ENCODE measurements at regions not wholly inside any gene's neighbourhood (a gene's known extent, or its start where the extent isn't known, plus 50 kb on each side); places are given as distances from the start of the nearest gene placed in this dataset.

DNA sequence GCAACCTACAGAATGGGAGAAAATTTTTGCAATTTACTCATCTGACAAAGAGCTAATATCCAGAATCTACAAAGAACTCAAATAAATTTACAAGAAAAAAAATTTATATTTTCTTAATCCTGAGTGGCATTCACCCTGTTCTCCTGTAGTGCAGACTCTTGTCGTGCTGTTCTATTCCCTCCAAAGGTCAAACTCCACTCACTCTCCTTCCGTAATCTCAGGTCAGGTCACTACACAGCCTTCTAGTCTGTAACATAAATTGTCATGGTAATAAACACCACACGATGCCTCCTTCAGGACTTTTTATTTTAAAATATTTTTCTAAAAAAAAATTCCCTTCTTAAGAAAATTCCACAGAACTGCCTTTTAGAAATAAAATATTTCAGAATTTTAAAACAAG is 417.9 kb upstream of the GCFC2 start:
- H3K9me3 ChIP-seq (ENCODE audit: insufficient read depth, low read length, severe bottlenecking) = no peaks in the 10 kb centered on the region
- DNase-seq (no peak), ATAC-seq (ENCODE audit: insufficient read depth, low read depth) (no peak)
- H2AFZ ChIP-seq (ENCODE audit: low read depth, low read length) = no peak overlapping the region
- TF ChIP-seq, protein P1, sequence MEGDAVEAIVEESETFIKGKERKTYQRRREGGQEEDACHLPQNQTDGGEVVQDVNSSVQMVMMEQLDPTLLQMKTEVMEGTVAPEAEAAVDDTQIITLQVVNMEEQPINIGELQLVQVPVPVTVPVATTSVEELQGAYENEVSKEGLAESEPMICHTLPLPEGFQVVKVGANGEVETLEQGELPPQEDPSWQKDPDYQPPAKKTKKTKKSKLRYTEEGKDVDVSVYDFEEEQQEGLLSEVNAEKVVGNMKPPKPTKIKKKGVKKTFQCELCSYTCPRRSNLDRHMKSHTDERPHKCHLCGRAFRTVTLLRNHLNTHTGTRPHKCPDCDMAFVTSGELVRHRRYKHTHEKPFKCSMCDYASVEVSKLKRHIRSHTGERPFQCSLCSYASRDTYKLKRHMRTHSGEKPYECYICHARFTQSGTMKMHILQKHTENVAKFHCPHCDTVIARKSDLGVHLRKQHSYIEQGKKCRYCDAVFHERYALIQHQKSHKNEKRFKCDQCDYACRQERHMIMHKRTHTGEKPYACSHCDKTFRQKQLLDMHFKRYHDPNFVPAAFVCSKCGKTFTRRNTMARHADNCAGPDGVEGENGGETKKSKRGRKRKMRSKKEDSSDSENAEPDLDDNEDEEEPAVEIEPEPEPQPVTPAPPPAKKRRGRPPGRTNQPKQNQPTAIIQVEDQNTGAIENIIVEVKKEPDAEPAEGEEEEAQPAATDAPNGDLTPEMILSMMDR (IDR thresholded peaks at IDR 0.05; ENCODE audit: borderline replicate concordance, extremely low read depth, low read length, poor library complexity, severe bottlenecking) = no peak
- TF ChIP-seq EZH2 (IDR thresholded peaks at IDR 0.05; ENCODE audit: borderline replicate concordance, low read depth, low read length, severe bottlenecking) = no peak
- H3K27ac ChIP-seq (ENCODE audit: low read length) = no peak overlapping the region
- H3K36me3 ChIP-seq (ENCODE audit: insufficient read depth, low read length) = no peaks in the 10 kb centered on the region
- H3K4me3 ChIP-seq (ENCODE audit: low read depth in 1 of 2, low read length in 2 of 2) = no peak overlapping the region
- no peaks in the 10 kb centered on the region for H3K4me1 ChIP-seq (ENCODE audit: insufficient read depth, low read length)
- H3K27me3 ChIP-seq (ENCODE audit: insufficient read depth, low read length, poor library complexity) = no peaks in the 10 kb centered on the region
- H4K20me1 ChIP-seq (ENCODE audit: insufficient read depth, low read length) = no peaks in the 10 kb centered on the region
- H3K79me2 ChIP-seq (ENCODE audit: insufficient read depth, low read length) = no peaks in the 10 kb centered on the region
- no peak overlapping the region for H3K9ac ChIP-seq (ENCODE audit: low read depth, low read length)
- no peak overlapping the region for H3K4me2 ChIP-seq (ENCODE audit: insufficient read depth, low read length)

DNA sequence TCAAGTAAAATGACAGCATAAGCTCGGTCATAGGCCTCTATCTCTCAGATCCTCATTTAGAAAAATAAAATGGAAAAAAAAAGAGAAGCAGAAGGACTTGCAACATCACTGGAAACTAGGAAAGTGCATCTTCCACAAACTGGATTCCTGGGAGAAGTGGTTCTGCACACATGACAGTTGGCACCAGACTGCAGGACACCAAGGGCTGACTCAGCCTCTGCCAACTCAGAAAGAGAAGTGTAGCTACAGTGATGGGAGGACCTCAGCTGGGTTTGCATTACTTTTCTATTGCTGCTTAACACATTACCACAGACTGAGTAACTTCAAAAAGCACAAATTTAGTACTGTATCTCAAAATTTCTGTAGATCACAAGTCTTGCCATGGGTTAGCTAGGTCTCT is 409.5 kb upstream of the GCFC2 start:
- no peak for ATAC-seq (ENCODE audit: insufficient read depth, low read depth)
- Histone ChIP-seq H3K36me3 (ENCODE audit: insufficient read depth, low read length) (no peaks in the 10 kb centered on the region), H3K4me3 (ENCODE audit: low read depth in 1 of 2, low read length in 2 of 2) (no peak overlapping the region), H3K79me2 (ENCODE audit: insufficient read depth, low read length) (no peaks in the 10 kb centered on the region), H3K4me1 (ENCODE audit: insufficient read depth, low read length) (no peaks in the 10 kb centered on the region), H4K20me1 (ENCODE audit: insufficient read depth, low read length) (no peaks in the 10 kb centered on the region; the same call in 1 of the 2 replicates), H3K27me3 (ENCODE audit: insufficient read depth, low read length, poor library complexity) (peaks cover 3% of the 10 kb centered on the region), H2AFZ (ENCODE audit: low read depth, low read length) (no peak overlapping the region), H3K9me3 (ENCODE audit: insufficient read depth, low read length, severe bottlenecking) (no peaks in the 10 kb centered on the region), H3K4me2 (ENCODE audit: insufficient read depth, low read length) (no peak overlapping the region), H3K27ac (ENCODE audit: low read length) (no peak overlapping the region), H3K9ac (ENCODE audit: low read depth, low read length) (no peak overlapping the region)
- no peak for DNase-seq
- no peak for TF ChIP-seq EZH2 (IDR thresholded peaks at IDR 0.05; ENCODE audit: borderline replicate concordance, low read depth, low read length, severe bottlenecking)
- TF ChIP-seq, protein P1 (IDR thresholded peaks at IDR 0.05; ENCODE audit: borderline replicate concordance, extremely low read depth, low read length, poor library complexity, severe bottlenecking) = no peak

DNA sequence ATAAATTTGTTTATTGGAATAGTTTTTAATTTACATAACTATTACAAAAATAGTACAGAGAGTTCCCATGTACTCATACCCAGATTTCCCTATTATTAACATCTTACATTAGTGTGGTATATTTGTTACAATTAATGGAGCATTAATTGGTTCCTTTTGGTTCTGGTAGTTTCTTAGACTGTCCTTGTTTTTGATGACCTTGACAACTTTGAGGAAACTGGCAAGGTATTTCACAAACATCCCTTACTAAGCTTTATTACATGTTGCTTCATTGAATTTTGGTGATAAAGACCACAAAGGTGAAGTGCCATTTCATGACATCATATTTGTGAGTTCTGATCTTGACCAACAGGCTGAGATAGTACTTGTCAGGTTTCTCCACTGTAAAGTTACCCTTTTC is 379.0 kb upstream of the GCFC2 start:
- Histone ChIP-seq H3K27ac (ENCODE audit: low read length) (no peak overlapping the region), H3K79me2 (ENCODE audit: insufficient read depth, low read length) (no peaks in the 10 kb centered on the region), H3K9ac (ENCODE audit: low read depth, low read length) (no peak overlapping the region), H3K9me3 (ENCODE audit: insufficient read depth, low read length, severe bottlenecking) (no peaks in the 10 kb centered on the region), H3K4me3 (ENCODE audit: low read depth in 1 of 2, low read length in 2 of 2) (no peak overlapping the region), H3K36me3 (ENCODE audit: insufficient read depth, low read length) (no peaks in the 10 kb centered on the region), H3K27me3 (ENCODE audit: insufficient read depth, low read length, poor library complexity) (no peaks in the 10 kb centered on the region), H3K4me1 (ENCODE audit: insufficient read depth, low read length) (no peaks in the 10 kb centered on the region), H2AFZ (ENCODE audit: low read depth, low read length) (no peak overlapping the region), H3K4me2 (ENCODE audit: insufficient read depth, low read length) (no peak overlapping the region), H4K20me1 (ENCODE audit: insufficient read depth, low read length) (no peaks in the 10 kb centered on the region)
- DNase-seq = no peak
- ATAC-seq (ENCODE audit: insufficient read depth, low read depth) = no peak
- no peak for TF ChIP-seq EZH2 (IDR thresholded peaks at IDR 0.05; ENCODE audit: borderline replicate concordance, low read depth, low read length, severe bottlenecking)
- TF ChIP-seq, protein P1 (IDR thresholded peaks at IDR 0.05; ENCODE audit: borderline replicate concordance, extremely low read depth, low read length, poor library complexity, severe bottlenecking) = no peak

GRCh38 chr2:76083248-76083647 is 372.5 kb upstream of the GCFC2 start:
- Histone ChIP-seq H2AFZ (ENCODE audit: low read depth, low read length) (no peak overlapping the region), H4K20me1 (ENCODE audit: insufficient read depth, low read length) (no peaks in the 10 kb centered on the region), H3K79me2 (ENCODE audit: insufficient read depth, low read length) (no peaks in the 10 kb centered on the region), H3K27me3 (ENCODE audit: insufficient read depth, low read length, poor library complexity) (no peaks in the 10 kb centered on the region), H3K4me3 (ENCODE audit: low read depth in 1 of 2, low read length in 2 of 2) (no peak overlapping the region), H3K9ac (ENCODE audit: low read depth, low read length) (no peak overlapping the region), H3K4me2 (ENCODE audit: insufficient read depth, low read length) (no peak overlapping the region), H3K4me1 (ENCODE audit: insufficient read depth, low read length) (no peaks in the 10 kb centered on the region), H3K27ac (ENCODE audit: low read length) (no peak overlapping the region), H3K9me3 (ENCODE audit: insufficient read depth, low read length, severe bottlenecking) (no peaks in the 10 kb centered on the region), H3K36me3 (ENCODE audit: insufficient read depth, low read length) (no peaks in the 10 kb centered on the region)
- TF ChIP-seq EZH2 (IDR thresholded peaks at IDR 0.05; ENCODE audit: borderline replicate concordance, low read depth, low read length, severe bottlenecking) = no peak
- TF ChIP-seq, protein P1 (IDR thresholded peaks at IDR 0.05; ENCODE audit: borderline replicate concordance, extremely low read depth, low read length, poor library complexity, severe bottlenecking) = no peak
- no peak for DNase-seq
- ATAC-seq (ENCODE audit: insufficient read depth, low read depth) = no peak
